AG09309 (cell line): ENCODE measurements at regions not wholly inside any gene's neighbourhood (a gene's known extent, or its start where the extent isn't known, plus 50 kb on each side); places are given as distances from the start of the nearest gene placed in this dataset.
"Not testable (repeated sequence)": the region's sequence is repeated elsewhere in the genome, so short reads cannot be mapped to it uniquely, and the experiment has no call there.

Experiments
- DNase-seq: peaks from one replicate; pipeline ENCODE4 v3.0.0-alpha.2; 2010; ENCODE audit warnings: low read depth
- H3K4me3 ChIP-seq: 2 replicates; pipeline ENCODE4 v1.5.1; 2011; ENCODE audit warnings: mild to moderate bottlenecking, low read depth, low read length, moderate library complexity; ENCODE audit not compliant: control insufficient read depth
- TF ChIP-seq, protein P1 (sequence below): IDR thresholded peaks from 2 replicates; pipeline ENCODE4 v1.5.1; 2011; ENCODE audit warnings: mild to moderate bottlenecking, low read depth, low read length, inconsistent platforms; ENCODE audit not compliant: insufficient read depth, control insufficient read depth; ENCODE audit errors: missing control alignments

DNA sequence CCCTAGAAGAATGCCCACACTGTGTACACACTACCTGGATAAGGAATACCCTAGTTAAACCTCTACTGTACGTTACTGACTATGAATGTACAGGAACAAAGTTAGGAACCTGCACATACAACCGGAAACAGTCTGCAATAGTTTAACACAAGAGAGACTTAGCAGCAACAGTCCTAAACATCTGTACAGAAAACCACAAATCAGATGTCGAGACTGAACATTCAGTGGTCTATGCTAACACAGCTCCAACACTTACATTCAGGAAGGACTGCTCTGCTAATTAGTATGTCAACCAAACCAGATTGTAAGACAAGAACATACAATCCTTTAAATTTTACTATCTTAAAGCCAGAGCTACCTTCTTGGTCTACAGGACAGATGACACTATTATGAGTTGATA, 104.9 kb downstream of the ZNF429 start:
- H3K4me3 ChIP-seq: no peak overlapping the region
- no peak for DNase-seq
- TF ChIP-seq, protein P1, sequence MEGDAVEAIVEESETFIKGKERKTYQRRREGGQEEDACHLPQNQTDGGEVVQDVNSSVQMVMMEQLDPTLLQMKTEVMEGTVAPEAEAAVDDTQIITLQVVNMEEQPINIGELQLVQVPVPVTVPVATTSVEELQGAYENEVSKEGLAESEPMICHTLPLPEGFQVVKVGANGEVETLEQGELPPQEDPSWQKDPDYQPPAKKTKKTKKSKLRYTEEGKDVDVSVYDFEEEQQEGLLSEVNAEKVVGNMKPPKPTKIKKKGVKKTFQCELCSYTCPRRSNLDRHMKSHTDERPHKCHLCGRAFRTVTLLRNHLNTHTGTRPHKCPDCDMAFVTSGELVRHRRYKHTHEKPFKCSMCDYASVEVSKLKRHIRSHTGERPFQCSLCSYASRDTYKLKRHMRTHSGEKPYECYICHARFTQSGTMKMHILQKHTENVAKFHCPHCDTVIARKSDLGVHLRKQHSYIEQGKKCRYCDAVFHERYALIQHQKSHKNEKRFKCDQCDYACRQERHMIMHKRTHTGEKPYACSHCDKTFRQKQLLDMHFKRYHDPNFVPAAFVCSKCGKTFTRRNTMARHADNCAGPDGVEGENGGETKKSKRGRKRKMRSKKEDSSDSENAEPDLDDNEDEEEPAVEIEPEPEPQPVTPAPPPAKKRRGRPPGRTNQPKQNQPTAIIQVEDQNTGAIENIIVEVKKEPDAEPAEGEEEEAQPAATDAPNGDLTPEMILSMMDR: no peak

DNA sequence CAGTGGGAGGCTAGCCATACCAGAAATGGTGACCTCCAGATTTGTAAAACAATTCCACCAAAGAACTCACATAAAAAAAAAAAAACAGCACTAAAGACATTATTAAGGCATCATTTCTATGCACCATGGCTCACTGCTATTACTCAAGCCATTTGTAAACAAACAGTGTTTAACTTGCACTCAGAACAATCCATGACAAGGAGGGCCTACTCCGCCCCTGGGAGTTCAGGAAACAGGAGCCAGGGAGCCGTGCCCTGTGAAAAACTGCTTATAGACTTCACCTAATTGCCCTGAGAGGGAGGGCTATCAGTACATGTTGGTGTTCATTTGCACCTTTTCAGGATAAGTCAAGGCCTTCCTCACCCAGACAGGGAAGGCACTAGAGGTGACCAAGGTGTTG, 103.2 kb downstream of the ZNF429 start:
- TF ChIP-seq, protein P1: no peak
- no peak overlapping the region for H3K4me3 ChIP-seq
- DNase-seq: no peak

DNA sequence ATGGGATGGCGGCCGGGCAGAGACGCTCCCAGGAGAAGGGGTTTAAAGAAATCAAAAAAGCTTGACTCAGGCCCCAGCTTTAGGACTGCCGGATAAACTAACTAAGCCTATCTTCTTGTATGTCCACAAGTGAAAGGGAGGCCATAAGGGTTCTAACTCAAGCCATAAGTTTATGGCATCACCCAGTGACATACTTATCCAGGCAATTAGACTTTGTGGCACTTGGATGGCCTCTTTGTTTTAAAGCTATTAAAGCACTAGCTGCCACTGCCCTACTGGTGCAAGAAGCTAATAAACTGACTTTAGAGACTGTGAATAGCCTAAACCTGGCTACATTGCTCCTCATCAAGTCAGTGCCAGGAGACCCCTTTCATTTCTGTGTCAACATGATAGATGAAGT, 102.0 kb downstream of the ZNF429 start:
- no peak for DNase-seq
- TF ChIP-seq, protein P1: no peak
- no peak overlapping the region for H3K4me3 ChIP-seq

DNA sequence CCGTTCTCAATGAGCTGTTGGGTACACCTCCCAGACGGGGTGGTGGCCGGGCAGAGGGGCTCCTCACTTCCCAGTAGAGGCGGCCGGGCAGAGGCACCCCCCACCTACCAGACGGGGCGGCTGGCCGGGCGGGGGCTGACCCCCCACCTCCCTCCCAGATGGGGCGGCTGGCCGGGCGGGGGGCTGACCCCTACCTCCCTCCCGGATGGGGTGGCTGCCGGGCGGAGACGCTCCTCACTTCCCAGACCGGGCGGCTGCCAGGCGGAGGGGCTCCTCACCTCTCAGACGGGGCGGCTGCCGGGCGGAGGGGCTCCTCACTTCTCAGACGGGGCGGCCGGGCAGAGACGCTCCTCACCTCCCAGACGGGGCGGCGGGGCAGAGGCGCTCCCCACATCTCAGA, 101.6 kb downstream of the ZNF429 start:
- not testable (repeated sequence) for DNase-seq, H3K4me3 ChIP-seq

DNA sequence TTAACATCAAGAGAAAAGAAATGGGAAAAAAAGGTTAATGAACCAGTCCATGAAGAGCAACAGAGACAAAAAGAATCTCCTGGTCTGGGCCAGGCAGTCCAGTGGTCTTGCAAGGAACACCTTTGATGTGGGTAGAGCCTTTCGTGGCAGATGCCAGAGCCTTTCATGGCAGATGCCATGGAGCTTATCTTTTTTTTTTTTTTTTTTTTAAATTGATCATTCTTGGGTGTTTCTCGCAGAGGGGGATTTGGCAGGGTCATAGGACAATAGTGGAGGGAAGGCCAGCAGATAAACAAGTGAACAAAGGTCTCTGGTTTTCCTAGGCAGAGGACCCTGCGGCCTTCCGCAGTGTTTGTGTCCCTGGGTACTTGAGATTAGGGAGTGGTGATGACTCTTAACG, 100.9 kb downstream of the ZNF429 start:
- DNase-seq, H3K4me3 ChIP-seq: not testable (repeated sequence)

DNA sequence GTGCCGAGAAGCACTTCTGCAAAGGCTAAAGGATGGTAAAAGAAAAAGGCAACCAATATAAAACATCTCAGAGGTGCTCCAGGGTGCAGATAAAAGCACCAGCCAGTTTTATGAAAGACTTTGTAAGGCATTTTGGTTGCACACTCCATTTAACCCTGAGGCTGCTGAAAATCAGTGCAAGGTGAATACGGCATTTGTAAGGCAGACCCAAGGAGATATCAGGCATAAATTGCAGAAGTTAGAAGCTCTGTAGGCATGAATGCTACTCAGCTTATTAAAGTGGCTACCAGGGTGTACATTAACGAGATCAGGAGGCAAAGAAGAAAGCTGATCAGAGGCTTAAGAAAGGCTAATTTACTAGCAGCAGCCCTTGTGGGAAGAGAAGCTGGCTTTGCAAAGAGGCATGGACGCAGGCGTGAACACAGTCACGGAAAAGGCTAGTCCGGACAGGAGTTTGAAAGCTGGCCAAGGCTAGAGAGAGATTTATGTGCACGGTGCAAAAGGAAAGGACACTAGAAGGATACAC, 99.6 kb downstream of the ZNF429 start:
- peak overlapping the region; percentile 36 for H3K4me3 ChIP-seq
- no peak for DNase-seq
- TF ChIP-seq, protein P1: no peak
